Ovary (tissue), 7 donors: ENCODE measurements at regions not wholly inside any gene's neighbourhood (a gene's known extent, or its start where the extent isn't known, plus 50 kb on each side); places are given as distances from the start of the nearest gene placed in this dataset.

Experiments used
- DNase-seq, 5 donors: peaks; one replicate each; pipeline ENCODE4 v3.0.0-alpha.2; 2019 to 2020
- H3K27ac ChIP-seq, 2 donors: fragments of 200-600 bp; one replicate each; pipeline versions ENCODE4 v1.5.1 to v1.8.0; 2019 to 2022
- H3K27me3 ChIP-seq: fragments of 200-600 bp; one replicate; pipeline ENCODE4 v1.8.0; 2022
- H3K36me3 ChIP-seq: fragments of 200-600 bp; sonication (generic); one replicate; pipeline ENCODE4 v1.5.1; 2019
- H3K4me1 ChIP-seq: one replicate; pipeline ENCODE4 v1.8.1; 2013; ENCODE audit warnings: mild to moderate bottlenecking, moderate library complexity; ENCODE audit not compliant: insufficient read depth
- H3K4me3 ChIP-seq: fragments of 200-600 bp; sonication (generic); one replicate; pipeline ENCODE4 v1.5.1; 2017
- H3K9me3 ChIP-seq, 2 donors: fragments of 200-600 bp in 1 of 2; sonication (generic) in 1 of 2; one replicate each; pipeline versions ENCODE4 v1.5.1 to v1.8.1; 2013 to 2019; ENCODE audit warnings: mild to moderate bottlenecking in 1 of 2, moderate library complexity in 1 of 2
- CTCF ChIP-seq, 3 donors: fragments of 450-650 bp in 2 of 3; fragments of 200-600 bp in 1 of 3; IDR thresholded peaks; one replicate each; pipeline versions ENCODE4 v1.5.1 to v1.8.0; 2016 to 2022; ENCODE audit warnings: antibody characterized with exemption in 3 of 3, mild to moderate bottlenecking in 1 of 3
- EP300 ChIP-seq: sonication (generic); formaldehyde crosslinking; IDR thresholded peaks from one replicate; pipeline ENCODE4 v1.6.1; 2017; ENCODE audit warnings: antibody characterized with exemption
- POLR2A ChIP-seq: fragments of 450-650 bp; IDR thresholded peaks from one replicate; pipeline ENCODE4 v1.6.1; 2017; ENCODE audit warnings: antibody characterized with exemption, mild to moderate bottlenecking, moderate library complexity
- WGBS, 3 donors: extraction: QIAGEN DNeasy Blood & Tissue Kit in 1 of 3; methylation state at CpG; one replicate each; pipeline versions ENCODE4 v1.1.5 to v1.1.7; 2013 to 2017; 5-methylcytosine and 5-hydroxymethylcytosine counted together
- intact Hi-C, 4 donors: fragments of 100-400 bp; cut with DNase I; formaldehyde crosslinking; loops; one replicate each; pipeline versions ENCODE4 v1.11.0 to v1.15.1; 2022 to 2023
- donor health status: DM: no; HTN: no; CAD: no; lungs with moderate emphysema.
- donor health status: DM: no; HTN: no; CAD: no.
- donor health status: Bipolar disorder and iron deficiency.
- donor health status: DM: no; HTN: no; CAD: no.
- donor health status: DM: yes; HTN: yes; CAD: no.

- Histone ChIP-seq H3K9me3 (peaks cover 0 to 3% of the 10 kb centered on the region in 2 donors), H3K4me1 (no peaks in the 10 kb centered on the region), H3K27me3 (no peaks in the 10 kb centered on the region), H3K4me3 (no peak overlapping the region), H3K36me3 (no peaks in the 10 kb centered on the region), H3K27ac (no peak overlapping the region)
- TF ChIP-seq CTCF (IDR thresholded peaks at IDR 0.05) (no peak), EP300 (no peak), POLR2A (no peak)
- WGBS, 3 donors, result 22 to 34% (median 28%) methylated on average over 1 of the region's 1 CpG
- DNase-seq, result no peak
- intact Hi-C loops, result no loop called here
Observed at GRCh38 chr6:18062733-18063132, 59.7 kb downstream of the NHLRC1 start.

GRCh38 chr6:18058429-18058828, 64.0 kb downstream of the NHLRC1 start:
- WGBS, 3 donors, result 42 to 62% (median 47%) methylated on average over 5 of the region's 5 CpGs
- TF ChIP-seq POLR2A (no peak), EP300 (no peak), CTCF (IDR thresholded peaks at IDR 0.05) (no peak)
- H3K9me3 ChIP-seq, result peaks cover 0 to 3% of the 10 kb centered on the region in 2 donors
- H3K27ac ChIP-seq, result no peak overlapping the region
- H3K36me3 ChIP-seq, result no peaks in the 10 kb centered on the region
- DNase-seq, result no peak
- peaks cover 2% of the 10 kb centered on the region for H3K4me1 ChIP-seq
- H3K4me3 ChIP-seq, result no peak overlapping the region
- intact Hi-C loops, result no loop called here
- H3K27me3 ChIP-seq, result no peaks in the 10 kb centered on the region

- Histone ChIP-seq H3K4me1 (peaks cover 2% of the 10 kb centered on the region), H3K27me3 (no peaks in the 10 kb centered on the region), H3K4me3 (no peak overlapping the region), H3K27ac (no peak overlapping the region), H3K36me3 (no peaks in the 10 kb centered on the region), H3K9me3 (no peaks in the 10 kb centered on the region)
- intact Hi-C loops, result no loop called here
- TF ChIP-seq CTCF (IDR thresholded peaks at IDR 0.05), result no peak
- TF ChIP-seq POLR2A, result no peak
- no peak for TF ChIP-seq EP300
- DNase-seq, result no peak
- WGBS, 3 donors, result 90 to 94% (median 93%) methylated on average over 4 of the region's 4 CpGs
Observed at GRCh38 chr6:18055714-18056382, 66.6 kb downstream of the NHLRC1 start.

- Histone ChIP-seq H3K27ac (no peak overlapping the region), H3K4me1 (peaks cover 2% of the 10 kb centered on the region), H3K9me3 (no peaks in the 10 kb centered on the region), H3K4me3 (no peak overlapping the region), H3K36me3 (no peaks in the 10 kb centered on the region), H3K27me3 (no peaks in the 10 kb centered on the region)
- no peak for DNase-seq
- intact Hi-C loops, result no loop called here
- no peak for TF ChIP-seq EP300
- TF ChIP-seq CTCF (IDR thresholded peaks at IDR 0.05), result no peak
- no peak for TF ChIP-seq POLR2A
Observed at GRCh38 chr6:18055098-18055497, 67.4 kb downstream of the NHLRC1 start.
